Esophagus squamous epithelium (tissue), 4 donors: ENCODE measurements at regions not wholly inside any gene's neighbourhood (a gene's known extent, or its start where the extent isn't known, plus 50 kb on each side); places are given as distances from the start of the nearest gene placed in this dataset.

ENCODE experiments used
- CTCF ChIP-seq, 6 experiments: fragments of 450-650 bp in 4 of 6; fragments of 200-600 bp in 2 of 6; sonication (generic) in 2 of 6; IDR thresholded peaks; one replicate each; pipeline ENCODE4 v1.5.1; 2016 to 2019; ENCODE audit warnings: antibody characterized with exemption in 6 of 6, mild to moderate bottlenecking in 4 of 6, moderate library complexity in 4 of 6
- POLR2A ChIP-seq, 4 donors: fragments of 450-650 bp; IDR thresholded peaks; one replicate each; pipeline ENCODE4 v1.6.1; 2017; ENCODE audit warnings: antibody characterized with exemption in 4 of 4, mild to moderate bottlenecking in 4 of 4, moderate library complexity in 3 of 4

- TF ChIP-seq CTCF (IDR thresholded peaks at IDR 0.05) (no peak), POLR2A (IDR thresholded peaks at IDR 0.05) (no peak)
Measured at GRCh38 chr7:82694022-82694421, 250.4 kb upstream of the CACNA2D1 start.
